ENCODE measurements at regions not wholly inside any gene's neighbourhood (a gene's known extent, or its start where the extent isn't known, plus 50 kb on each side); places are given as distances from the start of the nearest gene placed in this dataset.

GRCh38 chr18:27687351-27687979 lies 489.5 kb downstream of the CDH2 start:
- no peak for DNase-seq

- no peak for DNase-seq
Observed at GRCh38 chr18:27685807-27686412, 491.0 kb downstream of the CDH2 start.

- DNase-seq: no peak
Observed at GRCh38 chr18:27685091-27685490, 491.8 kb downstream of the CDH2 start.

GRCh38 chr18:27674411-27674810 lies 489.3 kb upstream of the CHST9 start:
- DNase-seq: no peak

GRCh38 chr18:27673861-27674260 lies 488.8 kb upstream of the CHST9 start:
- no peak for DNase-seq

- DNase-seq: no peak
Observed at GRCh38 chr18:27668158-27668557, 483.1 kb upstream of the CHST9 start.

- DNase-seq: no peak
Observed at GRCh38 chr18:27667064-27667463, 482.0 kb upstream of the CHST9 start.

- DNase-seq: no peak
Observed at GRCh38 chr18:27666016-27666415, 480.9 kb upstream of the CHST9 start.

GRCh38 chr18:27665264-27665799 lies 480.2 kb upstream of the CHST9 start:
- no peak for DNase-seq

- no peak for DNase-seq
Observed at GRCh38 chr18:27662949-27663348, 477.8 kb upstream of the CHST9 start.

GRCh38 chr18:27662537-27662936 lies 477.4 kb upstream of the CHST9 start:
- no peak for DNase-seq

GRCh38 chr18:27661320-27662018 lies 476.4 kb upstream of the CHST9 start:
- no peak for DNase-seq

GRCh38 chr18:27656905-27657304 lies 471.8 kb upstream of the CHST9 start:
- no peak for DNase-seq

GRCh38 chr18:27656167-27656778 lies 471.2 kb upstream of the CHST9 start:
- DNase-seq: no peak

- DNase-seq: no peak
Observed at GRCh38 chr18:27653247-27653646, 468.1 kb upstream of the CHST9 start.

GRCh38 chr18:27652480-27653121 lies 467.5 kb upstream of the CHST9 start:
- no peak for DNase-seq

GRCh38 chr18:27649621-27650020 lies 464.5 kb upstream of the CHST9 start:
- no peak for DNase-seq

- DNase-seq: no peak
Observed at GRCh38 chr18:27645929-27646328, 460.8 kb upstream of the CHST9 start.

- DNase-seq: no peak
Observed at GRCh38 chr18:27636576-27637085, 451.5 kb upstream of the CHST9 start.

- no peak for DNase-seq
Observed at GRCh38 chr18:27632706-27633105, 447.6 kb upstream of the CHST9 start.

- DNase-seq: peak; percentile 6
Observed at GRCh38 chr18:27627927-27628326, 442.8 kb upstream of the CHST9 start.

- DNase-seq: no peak
Observed at GRCh38 chr18:27621236-27621890, 436.3 kb upstream of the CHST9 start.

Measured in NCI-H524 treated with DMSO at 0.1 percent for 48 hours (cell line).